Type B pancreatic cell (in vitro differentiated cells): ENCODE measurements at regions not wholly inside any gene's neighbourhood (a gene's known extent, or its start where the extent isn't known, plus 50 kb on each side); places are given as distances from the start of the nearest gene placed in this dataset.
"Not testable (repeated sequence)": the region's sequence is repeated elsewhere in the genome, so short reads cannot be mapped to it uniquely, and the experiment has no call there.

Experiments
- DNase-seq: peaks from one replicate; pipeline ENCODE4 v3.0.0; 2021; ENCODE audit warnings: mixed read lengths; ENCODE audit not compliant: unreplicated experiment; ENCODE audit errors: extremely low spot score
- H3K27ac Mint-ChIP-seq: 2 replicates; pipeline ENCODE4 v1.8.0; 2021; ENCODE audit warnings: mild to moderate bottlenecking, mixed read lengths
- H3K27me3 Mint-ChIP-seq: 2 replicates; pipeline ENCODE4 v1.8.0; 2021; ENCODE audit warnings: mixed read lengths
- H3K36me3 Mint-ChIP-seq: 2 replicates; pipeline ENCODE4 v1.8.0; 2021; ENCODE audit warnings: mixed read lengths
- H3K4me1 Mint-ChIP-seq: one replicate; pipeline ENCODE4 v1.8.0; 2021; ENCODE audit warnings: mixed read lengths; ENCODE audit not compliant: unreplicated experiment
- H3K4me3 Mint-ChIP-seq: 2 replicates; pipeline ENCODE4 v1.8.0; 2021; ENCODE audit warnings: mild to moderate bottlenecking, mixed read lengths
- H3K9me3 Mint-ChIP-seq: 2 replicates; pipeline ENCODE4 v1.8.0; 2021; ENCODE audit warnings: mixed read lengths
- CTCF ChIP-seq: fragments of 200-600 bp; sonication (generic); conservative IDR thresholded peaks from 2 replicates; pipeline ENCODE4 v1.5.0; 2021; ENCODE audit warnings: antibody characterized with exemption, mild to moderate bottlenecking

GRCh38 chr9:90180381-90180780, 462.2 kb downstream of the DIRAS2 start:
- H3K4me3 Mint-ChIP-seq, result no peak overlapping the region
- H3K27ac Mint-ChIP-seq, result no peak overlapping the region
- H3K4me1 Mint-ChIP-seq, result no peaks in the 10 kb centered on the region
- H3K36me3 Mint-ChIP-seq, result no peaks in the 10 kb centered on the region
- no peaks in the 10 kb centered on the region for H3K9me3 Mint-ChIP-seq
- no peaks in the 10 kb centered on the region for H3K27me3 Mint-ChIP-seq
- DNase-seq, result no peak
- no peak for TF ChIP-seq CTCF

- peaks cover 2% of the 10 kb centered on the region for H3K27me3 Mint-ChIP-seq
- TF ChIP-seq CTCF, result no peak
Measured at GRCh38 chr9:90188656-90189055, 454.0 kb downstream of the DIRAS2 start.

GRCh38 chr9:90189306-90189705, 453.3 kb downstream of the DIRAS2 start:
- H3K9me3 Mint-ChIP-seq, result no peaks in the 10 kb centered on the region
- TF ChIP-seq CTCF, result no peak
- DNase-seq, result no peak
- no peaks in the 10 kb centered on the region for H3K36me3 Mint-ChIP-seq
- H3K4me3 Mint-ChIP-seq, result no peak overlapping the region
- H3K27me3 Mint-ChIP-seq, result peaks cover 2% of the 10 kb centered on the region
- no peaks in the 10 kb centered on the region for H3K4me1 Mint-ChIP-seq
- no peak overlapping the region for H3K27ac Mint-ChIP-seq

More at GRCh38 chr9:90188656-90189055, 454.0 kb downstream of the DIRAS2 start:
- Mint-ChIP-seq H3K9me3 (no peaks in the 10 kb centered on the region), H3K4me1 (no peaks in the 10 kb centered on the region), H3K4me3 (no peak overlapping the region), H3K36me3 (no peaks in the 10 kb centered on the region), H3K27ac (no peak overlapping the region)
- no peak for DNase-seq

- H3K27ac Mint-ChIP-seq, H3K4me3 Mint-ChIP-seq, H3K36me3 Mint-ChIP-seq, H3K27me3 Mint-ChIP-seq, H3K9me3 Mint-ChIP-seq, DNase-seq, H3K4me1 Mint-ChIP-seq: not testable (repeated sequence)
Measured at GRCh38 chr9:90192465-90192864, 450.2 kb downstream of the DIRAS2 start.

GRCh38 chr9:90198956-90199355, 443.7 kb downstream of the DIRAS2 start:
- no peak overlapping the region for H3K4me3 Mint-ChIP-seq
- no peak for TF ChIP-seq CTCF
- H3K36me3 Mint-ChIP-seq, result no peaks in the 10 kb centered on the region

GRCh38 chr9:90201766-90202165, 440.9 kb downstream of the DIRAS2 start:
- DNase-seq, result no peak
- H3K27ac Mint-ChIP-seq, result no peak overlapping the region
- H3K4me1 Mint-ChIP-seq, result peaks cover 4% of the 10 kb centered on the region
- peaks cover 4% of the 10 kb centered on the region for H3K27me3 Mint-ChIP-seq
- TF ChIP-seq CTCF, result no peak
- H3K4me3 Mint-ChIP-seq, result no peak overlapping the region
- H3K9me3 Mint-ChIP-seq, result peaks cover 7% of the 10 kb centered on the region
- H3K36me3 Mint-ChIP-seq, result no peaks in the 10 kb centered on the region

More at GRCh38 chr9:90198956-90199355, 443.7 kb downstream of the DIRAS2 start:
- DNase-seq, result no peak
- peaks cover 4% of the 10 kb centered on the region for H3K27me3 Mint-ChIP-seq
- peaks cover 4% of the 10 kb centered on the region for H3K4me1 Mint-ChIP-seq
- no peak overlapping the region for H3K27ac Mint-ChIP-seq
- peaks cover 7% of the 10 kb centered on the region for H3K9me3 Mint-ChIP-seq
